SK-N-SH treated with all-trans-retinoic acid at 6 μM for 48 hours (cell line): ENCODE measurements at regions not wholly inside any gene's neighbourhood (a gene's known extent, or its start where the extent isn't known, plus 50 kb on each side); places are given as distances from the start of the nearest gene placed in this dataset.

Experiments used
- ATAC-seq: fragments of 200-7000 bp; cut with Tn5 transposase; 3 replicates; pipeline ENCODE4 v1.9.1; 2020; ENCODE audit warnings: mild to moderate bottlenecking, moderate library complexity
- ARNTL ChIP-seq: fragments of 450-650 bp; formaldehyde crosslinking; IDR thresholded peaks from 2 replicates; pipeline ENCODE4 v1.5.0; 2020; ENCODE audit warnings: low read depth, mild to moderate bottlenecking, moderate library complexity, borderline replicate concordance
- BACH2 ChIP-seq: fragments of 250-450 bp; sonication (Bioruptor Pico); IDR thresholded peaks from 2 replicates; pipeline ENCODE4 v1.9.0; 2021; ENCODE audit warnings: mild to moderate bottlenecking, borderline replicate concordance
- ESRRG ChIP-seq: fragments of 250-450 bp; sonication (Bioruptor Pico); IDR thresholded peaks from 2 replicates; pipeline ENCODE4 v1.6.1; 2021; ENCODE audit warnings: mild to moderate bottlenecking
- GLIS3 ChIP-seq: fragments of 250-450 bp; sonication (Bioruptor Pico); IDR thresholded peaks from 2 replicates; pipeline ENCODE4 v1.5.0; 2020; ENCODE audit warnings: mild to moderate bottlenecking, moderate library complexity
- ISL1 ChIP-seq: fragments of 250-450 bp; sonication (Bioruptor Pico); IDR thresholded peaks from 2 replicates; pipeline ENCODE4 v2.1.2; 2022; ENCODE audit warnings: mild to moderate bottlenecking, moderate library complexity
- PPARA ChIP-seq: fragments of 250-450 bp; sonication (Bioruptor Pico); IDR thresholded peaks from 2 replicates; pipeline ENCODE4 v1.5.0; 2020; ENCODE audit warnings: mild to moderate bottlenecking, borderline replicate concordance
- RARB ChIP-seq: fragments of 250-450 bp; sonication (Bioruptor Pico); IDR thresholded peaks from 2 replicates; pipeline ENCODE4 v1.8.0; 2021; ENCODE audit warnings: mild to moderate bottlenecking, moderate library complexity
- SNAI2 ChIP-seq: fragments of 250-450 bp; sonication (Bioruptor Pico); IDR thresholded peaks from 2 replicates; pipeline ENCODE4 v1.5.0; 2020; ENCODE audit warnings: mild to moderate bottlenecking, moderate library complexity
- TCF4 ChIP-seq: fragments of 250-450 bp; sonication (Bioruptor Pico); IDR thresholded peaks from 2 replicates; pipeline ENCODE4 v1.8.0; 2021; ENCODE audit warnings: mild to moderate bottlenecking, moderate library complexity, borderline replicate concordance
- TOX ChIP-seq: fragments of 250-450 bp; sonication (Bioruptor Pico); IDR thresholded peaks from 2 replicates; pipeline ENCODE4 v1.8.0; 2021; ENCODE audit warnings: mild to moderate bottlenecking, moderate library complexity, borderline replicate concordance
- ZC3H10 ChIP-seq: fragments of 250-450 bp; sonication (Bioruptor Pico); IDR thresholded peaks from 2 replicates; pipeline ENCODE4 v1.5.1; 2021; ENCODE audit warnings: mild to moderate bottlenecking, moderate library complexity
- ZFP3 ChIP-seq: fragments of 250-450 bp; sonication (Bioruptor Pico); IDR thresholded peaks from 2 replicates; pipeline ENCODE4 v1.5.0; 2020; ENCODE audit warnings: mild to moderate bottlenecking, moderate library complexity
- ZFP30 ChIP-seq: fragments of 450-650 bp; formaldehyde crosslinking; IDR thresholded peaks from 2 replicates; pipeline ENCODE4 v1.5.0; 2022; ENCODE audit warnings: mild to moderate bottlenecking, moderate library complexity
- ZNF565 ChIP-seq: fragments of 450-650 bp; formaldehyde crosslinking; conservative IDR thresholded peaks from 2 replicates; pipeline ENCODE4 v1.5.0; 2020; ENCODE audit warnings: low read depth, mild to moderate bottlenecking, moderate library complexity
- ZNF70 ChIP-seq: fragments of 450-650 bp; formaldehyde crosslinking; IDR thresholded peaks from 2 replicates; pipeline ENCODE4 v1.5.0; 2020; ENCODE audit warnings: mild to moderate bottlenecking, moderate library complexity
- ZNF8 ChIP-seq: fragments of 450-650 bp; formaldehyde crosslinking; IDR thresholded peaks from 2 replicates; pipeline ENCODE4 v1.5.0; 2020; ENCODE audit warnings: mild to moderate bottlenecking, moderate library complexity
- TF ChIP-seq, protein P1 (sequence below): fragments of 250-450 bp; sonication (Bioruptor Pico); IDR thresholded peaks from 2 replicates; pipeline ENCODE4 v1.8.0; 2020; ENCODE audit warnings: mild to moderate bottlenecking, moderate library complexity, borderline replicate concordance
- TF ChIP-seq, protein P2 (sequence below): fragments of 250-450 bp; sonication (Bioruptor Pico); IDR thresholded peaks from 2 replicates; pipeline ENCODE4 v1.5.1; 2020; ENCODE audit warnings: low read depth, mild to moderate bottlenecking, moderate library complexity
- TF ChIP-seq, protein P3 (sequence below): fragments of 250-450 bp; sonication (Bioruptor Pico); IDR thresholded peaks from 2 replicates; pipeline ENCODE4 v1.8.0; 2021; ENCODE audit warnings: low read depth, mild to moderate bottlenecking, moderate library complexity, borderline replicate concordance
- TF ChIP-seq, protein P4 (sequence below): fragments of 250-450 bp; sonication (Bioruptor Pico); IDR thresholded peaks from 2 replicates; pipeline ENCODE4 v1.5.0; 2020; ENCODE audit warnings: mild to moderate bottlenecking, moderate library complexity
- TF ChIP-seq, protein P5 (sequence below): fragments of 250-450 bp; sonication (Bioruptor Pico); IDR thresholded peaks from 2 replicates; pipeline ENCODE4 v1.5.1; 2021; ENCODE audit warnings: mild to moderate bottlenecking, moderate library complexity

DNA sequence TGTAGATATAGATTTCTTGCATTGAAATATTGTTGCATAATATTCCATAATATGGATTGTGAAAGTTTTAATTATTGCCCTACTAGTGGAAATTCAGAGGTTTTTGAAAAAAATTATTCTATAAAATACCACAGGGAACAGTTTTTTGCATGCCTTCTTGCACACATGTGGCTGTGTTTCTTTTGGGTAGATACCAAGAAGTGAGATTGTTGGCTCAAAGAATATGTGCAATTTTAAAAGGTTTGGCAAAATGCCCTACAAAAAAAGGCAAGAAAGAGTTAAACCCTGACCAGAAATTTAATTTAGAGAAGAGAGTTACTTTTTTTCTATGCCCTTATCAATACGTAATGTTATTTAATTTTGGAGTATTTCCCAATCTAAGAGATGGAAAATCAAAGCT, 270.8 kb upstream of the DAPK1 start:
- TF ChIP-seq, protein P1, sequence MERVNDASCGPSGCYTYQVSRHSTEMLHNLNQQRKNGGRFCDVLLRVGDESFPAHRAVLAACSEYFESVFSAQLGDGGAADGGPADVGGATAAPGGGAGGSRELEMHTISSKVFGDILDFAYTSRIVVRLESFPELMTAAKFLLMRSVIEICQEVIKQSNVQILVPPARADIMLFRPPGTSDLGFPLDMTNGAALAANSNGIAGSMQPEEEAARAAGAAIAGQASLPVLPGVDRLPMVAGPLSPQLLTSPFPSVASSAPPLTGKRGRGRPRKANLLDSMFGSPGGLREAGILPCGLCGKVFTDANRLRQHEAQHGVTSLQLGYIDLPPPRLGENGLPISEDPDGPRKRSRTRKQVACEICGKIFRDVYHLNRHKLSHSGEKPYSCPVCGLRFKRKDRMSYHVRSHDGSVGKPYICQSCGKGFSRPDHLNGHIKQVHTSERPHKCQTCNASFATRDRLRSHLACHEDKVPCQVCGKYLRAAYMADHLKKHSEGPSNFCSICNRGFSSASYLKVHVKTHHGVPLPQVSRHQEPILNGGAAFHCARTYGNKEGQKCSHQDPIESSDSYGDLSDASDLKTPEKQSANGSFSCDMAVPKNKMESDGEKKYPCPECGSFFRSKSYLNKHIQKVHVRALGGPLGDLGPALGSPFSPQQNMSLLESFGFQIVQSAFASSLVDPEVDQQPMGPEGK (CRISPR knock-in tag) = no peak
- TF ChIP-seq ARNTL (CRISPR knock-in tag) = no peak
- no peak for TF ChIP-seq ZC3H10 (CRISPR knock-in tag)
- no peak for TF ChIP-seq BACH2
- no peak for TF ChIP-seq ZNF565 (CRISPR knock-in tag)
- TF ChIP-seq, protein P2, sequence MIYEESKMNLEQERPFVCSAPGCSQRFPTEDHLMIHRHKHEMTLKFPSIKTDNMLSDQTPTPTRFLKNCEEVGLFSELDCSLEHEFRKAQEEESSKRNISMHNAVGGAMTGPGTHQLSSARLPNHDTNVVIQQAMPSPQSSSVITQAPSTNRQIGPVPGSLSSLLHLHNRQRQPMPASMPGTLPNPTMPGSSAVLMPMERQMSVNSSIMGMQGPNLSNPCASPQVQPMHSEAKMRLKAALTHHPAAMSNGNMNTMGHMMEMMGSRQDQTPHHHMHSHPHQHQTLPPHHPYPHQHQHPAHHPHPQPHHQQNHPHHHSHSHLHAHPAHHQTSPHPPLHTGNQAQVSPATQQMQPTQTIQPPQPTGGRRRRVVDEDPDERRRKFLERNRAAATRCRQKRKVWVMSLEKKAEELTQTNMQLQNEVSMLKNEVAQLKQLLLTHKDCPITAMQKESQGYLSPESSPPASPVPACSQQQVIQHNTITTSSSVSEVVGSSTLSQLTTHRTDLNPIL (CRISPR knock-in tag) = no peak
- TF ChIP-seq, protein P3, sequence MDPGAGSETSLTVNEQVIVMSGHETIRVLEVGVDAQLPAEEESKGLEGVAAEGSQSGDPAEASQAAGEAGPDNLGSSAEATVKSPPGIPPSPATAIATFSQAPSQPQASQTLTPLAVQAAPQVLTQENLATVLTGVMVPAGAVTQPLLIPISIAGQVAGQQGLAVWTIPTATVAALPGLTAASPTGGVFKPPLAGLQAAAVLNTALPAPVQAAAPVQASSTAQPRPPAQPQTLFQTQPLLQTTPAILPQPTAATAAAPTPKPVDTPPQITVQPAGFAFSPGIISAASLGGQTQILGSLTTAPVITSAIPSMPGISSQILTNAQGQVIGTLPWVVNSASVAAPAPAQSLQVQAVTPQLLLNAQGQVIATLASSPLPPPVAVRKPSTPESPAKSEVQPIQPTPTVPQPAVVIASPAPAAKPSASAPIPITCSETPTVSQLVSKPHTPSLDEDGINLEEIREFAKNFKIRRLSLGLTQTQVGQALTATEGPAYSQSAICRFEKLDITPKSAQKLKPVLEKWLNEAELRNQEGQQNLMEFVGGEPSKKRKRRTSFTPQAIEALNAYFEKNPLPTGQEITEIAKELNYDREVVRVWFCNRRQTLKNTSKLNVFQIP (CRISPR knock-in tag) = no peak
- no peak for TF ChIP-seq ESRRG (CRISPR knock-in tag)
- TF ChIP-seq PPARA (CRISPR knock-in tag) = no peak
- no peak for TF ChIP-seq ZNF70
- no peak for TF ChIP-seq TCF4
- no peak for TF ChIP-seq GLIS3 (CRISPR knock-in tag)

DNA sequence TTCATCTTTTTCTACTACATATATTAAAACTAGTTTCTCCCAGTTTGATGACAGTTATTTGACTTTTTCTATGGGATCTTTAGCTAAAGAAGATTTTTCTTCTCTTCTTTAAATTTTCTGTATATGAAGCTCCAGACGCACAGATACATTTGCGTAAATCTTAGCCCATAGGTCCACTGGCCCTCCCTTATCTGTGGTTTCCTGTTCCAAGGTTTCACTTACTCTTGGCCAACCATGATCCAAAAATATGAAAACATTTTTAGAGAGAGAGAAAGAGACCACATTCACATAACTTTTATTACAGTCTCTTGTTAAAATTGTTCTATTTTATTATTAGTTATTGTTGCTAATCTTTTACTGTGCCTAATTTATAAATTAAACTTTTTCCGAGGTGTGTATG, 270.2 kb upstream of the DAPK1 start:
- no peak for ATAC-seq
- no peak for TF ChIP-seq PPARA (CRISPR knock-in tag)
- no peak for TF ChIP-seq ZNF8 (CRISPR knock-in tag)
- TF ChIP-seq, protein P4, sequence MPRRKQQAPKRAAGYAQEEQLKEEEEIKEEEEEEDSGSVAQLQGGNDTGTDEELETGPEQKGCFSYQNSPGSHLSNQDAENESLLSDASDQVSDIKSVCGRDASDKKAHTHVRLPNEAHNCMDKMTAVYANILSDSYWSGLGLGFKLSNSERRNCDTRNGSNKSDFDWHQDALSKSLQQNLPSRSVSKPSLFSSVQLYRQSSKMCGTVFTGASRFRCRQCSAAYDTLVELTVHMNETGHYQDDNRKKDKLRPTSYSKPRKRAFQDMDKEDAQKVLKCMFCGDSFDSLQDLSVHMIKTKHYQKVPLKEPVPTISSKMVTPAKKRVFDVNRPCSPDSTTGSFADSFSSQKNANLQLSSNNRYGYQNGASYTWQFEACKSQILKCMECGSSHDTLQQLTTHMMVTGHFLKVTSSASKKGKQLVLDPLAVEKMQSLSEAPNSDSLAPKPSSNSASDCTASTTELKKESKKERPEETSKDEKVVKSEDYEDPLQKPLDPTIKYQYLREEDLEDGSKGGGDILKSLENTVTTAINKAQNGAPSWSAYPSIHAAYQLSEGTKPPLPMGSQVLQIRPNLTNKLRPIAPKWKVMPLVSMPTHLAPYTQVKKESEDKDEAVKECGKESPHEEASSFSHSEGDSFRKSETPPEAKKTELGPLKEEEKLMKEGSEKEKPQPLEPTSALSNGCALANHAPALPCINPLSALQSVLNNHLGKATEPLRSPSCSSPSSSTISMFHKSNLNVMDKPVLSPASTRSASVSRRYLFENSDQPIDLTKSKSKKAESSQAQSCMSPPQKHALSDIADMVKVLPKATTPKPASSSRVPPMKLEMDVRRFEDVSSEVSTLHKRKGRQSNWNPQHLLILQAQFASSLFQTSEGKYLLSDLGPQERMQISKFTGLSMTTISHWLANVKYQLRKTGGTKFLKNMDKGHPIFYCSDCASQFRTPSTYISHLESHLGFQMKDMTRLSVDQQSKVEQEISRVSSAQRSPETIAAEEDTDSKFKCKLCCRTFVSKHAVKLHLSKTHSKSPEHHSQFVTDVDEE (CRISPR knock-in tag) = no peak
- no peak for TF ChIP-seq ZNF70
- TF ChIP-seq ARNTL (CRISPR knock-in tag) = no peak
- no peak for TF ChIP-seq ESRRG (CRISPR knock-in tag)
- no peak for TF ChIP-seq GLIS3 (CRISPR knock-in tag)
- no peak for TF ChIP-seq ISL1
- TF ChIP-seq, protein P5, sequence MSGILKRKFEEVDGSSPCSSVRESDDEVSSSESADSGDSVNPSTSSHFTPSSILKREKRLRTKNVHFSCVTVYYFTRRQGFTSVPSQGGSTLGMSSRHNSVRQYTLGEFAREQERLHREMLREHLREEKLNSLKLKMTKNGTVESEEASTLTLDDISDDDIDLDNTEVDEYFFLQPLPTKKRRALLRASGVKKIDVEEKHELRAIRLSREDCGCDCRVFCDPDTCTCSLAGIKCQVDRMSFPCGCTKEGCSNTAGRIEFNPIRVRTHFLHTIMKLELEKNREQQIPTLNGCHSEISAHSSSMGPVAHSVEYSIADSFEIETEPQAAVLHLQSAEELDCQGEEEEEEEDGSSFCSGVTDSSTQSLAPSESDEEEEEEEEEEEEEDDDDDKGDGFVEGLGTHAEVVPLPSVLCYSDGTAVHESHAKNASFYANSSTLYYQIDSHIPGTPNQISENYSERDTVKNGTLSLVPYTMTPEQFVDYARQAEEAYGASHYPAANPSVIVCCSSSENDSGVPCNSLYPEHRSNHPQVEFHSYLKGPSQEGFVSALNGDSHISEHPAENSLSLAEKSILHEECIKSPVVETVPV (CRISPR knock-in tag) = no peak
- no peak for TF ChIP-seq SNAI2 (CRISPR knock-in tag)
- TF ChIP-seq, protein P2 (CRISPR knock-in tag) = no peak
- no peak for TF ChIP-seq ZNF565 (CRISPR knock-in tag)
- TF ChIP-seq, protein P1 (CRISPR knock-in tag) = no peak
- no peak for TF ChIP-seq ZFP3 (CRISPR knock-in tag)
- TF ChIP-seq ZFP30 (CRISPR knock-in tag) = no peak
- TF ChIP-seq ZC3H10 (CRISPR knock-in tag) = no peak
- TF ChIP-seq, protein P3 (CRISPR knock-in tag) = no peak
- TF ChIP-seq RARB (CRISPR knock-in tag) = no peak
- no peak for TF ChIP-seq TOX

More for the DNA sequence above, 270.8 kb upstream of the DAPK1 start:
- ATAC-seq = no peak
